Lower leg skin (tissue), 4 donors: ENCODE measurements at regions not wholly inside any gene's neighbourhood (a gene's known extent, or its start where the extent isn't known, plus 50 kb on each side); places are given as distances from the start of the nearest gene placed in this dataset.
A peak's percentile ranks its signal among the peaks of the same experiment; 100 is the strongest.

Experiments used
- DNase-seq, 2 donors: peaks; one replicate each; pipeline ENCODE4 v3.0.0-alpha.2; 2019; ENCODE audit warnings: low spot score in 2 of 2
- H3K4me3 ChIP-seq: fragments of 200-600 bp; sonication (generic); 2 replicates; pipeline ENCODE4 v1.5.1; 2017; ENCODE audit warnings: mild to moderate bottlenecking, low read depth; ENCODE audit not compliant: poor library complexity, severe bottlenecking
- CTCF ChIP-seq, 3 donors: fragments of 450-650 bp; IDR thresholded peaks; one replicate each; pipeline ENCODE4 v1.5.1; 2016; ENCODE audit warnings: antibody characterized with exemption in 3 of 3, mild to moderate bottlenecking in 3 of 3, moderate library complexity in 2 of 3
- POLR2A ChIP-seq, 2 donors: fragments of 450-650 bp; IDR thresholded peaks; one replicate each; pipeline ENCODE4 v1.6.1; 2016 to 2017; ENCODE audit warnings: antibody characterized with exemption in 2 of 2, mild to moderate bottlenecking in 1 of 2, moderate library complexity in 1 of 2
- WGBS, 2 donors: methylation state at CpG; one replicate each; pipeline ENCODE4 v1.1.5; 2018; 5-methylcytosine and 5-hydroxymethylcytosine counted together
- intact Hi-C: fragments of 100-400 bp; cut with DNase I; formaldehyde crosslinking; loops from one replicate; pipeline ENCODE4 v1.15.0; 2023; ENCODE audit warnings: low total_unique reads

- WGBS, 2 donors, result 71 to 87% methylated on average over 5 of the region's 5 CpGs
- no peak for TF ChIP-seq CTCF (IDR thresholded peaks at IDR 0.05)
- no peak for TF ChIP-seq POLR2A (IDR thresholded peaks at IDR 0.05)
- no peak overlapping the region for H3K4me3 ChIP-seq
- DNase-seq, result peak in 1 of 2 donors; percentile 63
- intact Hi-C loops, result no loop called here
These were observed 53.3 kb upstream of the KSR1 start for GRCh38 chr17:27402943-27403342.

- intact Hi-C loops, result no loop called here
These were observed 52.7 kb upstream of the KSR1 start for GRCh38 chr17:27403480-27404005.

GRCh38 chr17:27404676-27405075, 51.6 kb upstream of the KSR1 start:
- no peak overlapping the region for H3K4me3 ChIP-seq
- intact Hi-C loops, result no loop called here
- peak in 1 of 2 donors; percentile 20 for DNase-seq
- TF ChIP-seq CTCF (IDR thresholded peaks at IDR 0.05) (no peak), POLR2A (IDR thresholded peaks at IDR 0.05) (no peak)

More at GRCh38 chr17:27403480-27404005, 52.7 kb upstream of the KSR1 start:
- peak in 1 of 2 donors; percentile 54 for DNase-seq
- TF ChIP-seq CTCF (IDR thresholded peaks at IDR 0.05) (no peak), POLR2A (IDR thresholded peaks at IDR 0.05) (no peak)
- WGBS, 2 donors, result 93 to 99% methylated on average over 7 of the region's 7 CpGs
- no peak overlapping the region for H3K4me3 ChIP-seq
